Activated CD8-positive, alpha-beta memory T cell treated with anti-CD3 and anti-CD28 coated beads, Interleukin-2, amount 50 U/mL, for 1 hour (primary cell): ENCODE measurements at regions not wholly inside any gene's neighbourhood (a gene's known extent, or its start where the extent isn't known, plus 50 kb on each side); places are given as distances from the start of the nearest gene placed in this dataset.
"Not testable (repeated sequence)": the region's sequence is repeated elsewhere in the genome, so short reads cannot be mapped to it uniquely, and the experiment has no call there.

ENCODE experiments used
- DNase-seq: peaks from one replicate; pipeline ENCODE4 v3.0.0-alpha.2; 2020; ENCODE audit errors: extremely low read depth

DNA sequence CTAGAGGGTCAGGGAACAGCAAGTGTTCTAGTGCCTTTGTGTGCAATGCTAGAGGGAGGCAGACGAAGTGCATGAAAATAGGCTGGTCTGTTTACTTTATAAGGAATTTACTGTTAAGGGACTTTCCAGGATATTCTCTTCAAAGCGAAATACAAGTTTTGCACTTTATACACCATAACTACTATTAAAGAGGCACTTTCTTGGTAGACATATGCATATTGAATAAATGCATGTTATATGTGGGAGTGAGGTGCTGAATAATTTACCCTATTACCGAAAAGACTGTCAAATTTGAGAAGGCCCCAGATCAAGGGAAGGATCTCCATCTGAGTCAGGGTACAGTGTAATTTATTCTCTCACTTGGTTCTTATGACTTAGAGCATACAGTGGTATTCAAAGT, 310.5 kb downstream of the S1PR1 start:
- DNase-seq = no peak

DNA sequence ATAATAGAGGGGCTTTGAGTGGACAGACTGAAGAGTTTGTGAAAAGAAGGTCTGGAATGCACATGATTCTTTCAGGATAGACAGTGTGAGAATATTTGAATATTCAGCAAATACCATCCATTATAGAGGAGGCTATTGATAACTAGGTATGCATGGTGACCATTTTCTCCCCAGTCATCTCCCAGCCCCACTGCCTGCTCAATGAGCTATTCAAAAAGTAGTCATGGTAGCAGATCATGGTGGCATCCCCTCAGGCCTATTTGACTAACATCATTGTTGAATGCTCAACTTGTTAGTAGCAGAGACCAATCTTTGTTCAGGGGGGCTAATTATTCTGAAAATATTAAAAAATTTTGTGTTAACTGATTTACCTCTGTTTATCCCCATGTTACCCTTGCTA, 311.6 kb downstream of the S1PR1 start:
- DNase-seq = no peak

DNA sequence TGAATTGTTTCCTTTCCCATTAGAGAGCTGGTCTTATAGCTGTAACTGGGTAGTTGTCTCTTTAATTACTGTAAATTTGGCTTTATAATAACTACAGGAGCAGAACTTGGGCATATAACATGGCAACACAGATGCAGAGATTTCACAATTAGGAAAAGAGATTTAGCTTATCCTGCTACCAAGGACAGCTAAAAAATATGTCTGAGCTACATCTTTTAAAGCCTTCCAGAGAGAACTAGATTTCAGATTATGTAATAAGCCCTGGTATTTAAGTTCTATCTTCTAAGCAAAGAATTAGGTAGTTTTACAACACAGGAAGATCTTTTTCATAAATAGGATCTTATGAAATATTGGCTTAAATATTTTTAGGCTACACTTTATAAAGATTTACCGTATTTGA, 313.8 kb downstream of the S1PR1 start:
- no peak for DNase-seq

DNA sequence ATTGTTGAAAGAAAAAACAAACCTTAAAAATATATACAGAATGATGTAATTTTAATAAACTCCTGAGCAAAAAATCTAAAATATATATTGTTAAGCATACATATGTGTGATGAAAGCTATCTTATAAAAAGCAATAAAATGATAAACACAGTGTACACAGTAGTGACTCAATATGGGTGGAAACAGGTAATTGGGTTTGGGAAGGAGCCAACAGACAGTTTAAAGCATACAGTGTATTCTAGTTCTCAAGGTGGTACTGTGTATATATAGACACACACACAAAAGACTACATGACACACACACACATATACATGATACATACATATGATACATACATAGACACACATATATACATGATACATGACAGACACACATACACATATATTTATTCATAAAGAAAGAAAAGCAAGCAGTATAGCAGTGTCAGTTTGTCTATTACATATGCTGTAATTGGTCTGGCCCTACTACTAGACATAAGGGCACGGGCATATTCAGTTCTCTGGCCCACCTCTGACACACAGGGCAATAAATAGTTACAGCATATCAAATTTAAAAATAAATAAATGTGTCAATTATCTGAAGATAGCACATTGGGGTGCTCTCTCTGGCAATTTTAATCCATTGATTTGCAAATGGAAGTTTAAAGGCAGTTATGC, 330.2 kb downstream of the S1PR1 start:
- DNase-seq = no peak

DNA sequence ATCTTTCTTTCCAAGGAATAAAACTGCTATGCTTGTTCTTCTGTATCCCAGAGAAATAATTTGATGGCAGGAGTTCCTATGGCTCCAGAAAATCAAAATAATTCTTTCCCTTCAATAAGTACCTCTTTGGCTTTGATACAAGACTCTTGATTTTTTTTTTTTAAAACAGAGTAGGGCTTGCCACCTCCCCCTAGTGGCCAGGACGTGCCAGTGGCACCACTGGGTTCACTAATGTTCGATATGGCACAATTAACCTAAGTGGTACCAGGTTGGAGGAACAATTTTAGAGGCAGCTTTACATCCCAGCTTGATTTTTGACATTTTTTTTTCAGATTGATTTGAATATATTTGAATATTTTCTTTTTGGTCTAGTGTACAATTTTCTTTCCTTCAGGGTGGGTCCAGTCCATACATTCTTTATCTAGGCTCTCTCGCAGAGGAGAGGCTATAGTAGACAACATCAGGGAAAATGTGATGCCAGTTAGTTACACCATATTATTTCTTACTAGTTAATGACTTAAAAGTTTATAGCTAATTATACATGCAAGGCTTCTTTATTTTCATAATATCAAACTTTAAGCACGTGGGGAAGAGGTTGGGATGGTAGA, 330.9 kb downstream of the S1PR1 start:
- no peak for DNase-seq

DNA sequence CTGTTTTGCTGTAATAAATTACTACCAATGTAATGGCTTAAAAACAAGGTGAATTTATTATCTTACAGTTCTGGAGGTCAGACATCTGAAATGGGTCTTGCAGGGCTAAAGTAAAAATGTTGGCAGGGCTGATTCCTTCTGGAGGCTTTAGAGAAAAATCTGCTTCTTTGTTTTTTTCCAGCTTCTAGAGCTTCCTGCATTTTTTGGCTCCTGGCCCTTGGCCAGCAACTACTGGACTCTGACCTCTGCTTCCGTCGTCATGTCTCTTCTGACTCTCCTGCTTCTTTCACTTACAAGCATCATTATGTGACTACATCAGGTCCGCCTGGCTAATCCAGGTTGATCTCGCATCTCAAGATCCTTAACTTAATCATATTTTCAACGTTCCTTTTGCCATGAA, 350.9 kb downstream of the S1PR1 start:
- no peak for DNase-seq

DNA sequence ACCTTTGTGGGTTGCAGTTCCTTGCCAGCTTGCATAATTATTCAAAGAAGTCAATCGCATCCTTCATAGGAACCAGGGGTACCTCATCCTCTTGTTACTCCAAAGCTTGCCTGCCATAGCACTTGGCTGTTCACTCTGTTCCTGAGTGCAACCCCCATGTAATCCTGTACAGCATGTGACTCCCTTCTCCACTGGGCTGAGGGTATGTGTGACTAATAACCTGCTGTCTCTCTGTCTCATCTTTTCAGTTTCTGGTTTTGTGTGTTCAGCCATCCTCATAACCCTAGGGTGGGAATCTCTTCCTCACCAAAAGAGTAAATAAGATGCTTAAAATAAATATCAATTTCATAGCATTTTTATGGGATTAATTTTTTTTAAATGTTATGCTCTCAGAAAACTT, 351.9 kb downstream of the S1PR1 start:
- no peak for DNase-seq

DNA sequence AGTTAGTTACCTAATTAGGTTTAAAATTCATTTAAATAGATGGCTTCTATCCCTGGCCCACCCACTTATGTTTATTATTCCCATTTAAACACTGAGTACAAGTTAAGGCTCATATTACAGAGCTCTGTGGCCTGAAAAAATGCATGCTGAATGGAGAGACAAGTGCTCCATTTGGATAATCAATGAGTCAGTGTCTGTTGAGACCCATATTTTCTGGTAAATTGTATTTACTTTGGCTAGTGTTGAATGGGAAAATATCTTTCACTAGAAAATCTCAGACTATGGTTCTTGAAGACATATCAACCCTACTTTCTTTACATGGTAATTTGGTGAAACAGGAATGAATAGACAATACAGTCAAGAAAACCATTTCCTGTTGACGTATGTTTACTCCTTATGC, 356.0 kb downstream of the S1PR1 start:
- DNase-seq = no peak

DNA sequence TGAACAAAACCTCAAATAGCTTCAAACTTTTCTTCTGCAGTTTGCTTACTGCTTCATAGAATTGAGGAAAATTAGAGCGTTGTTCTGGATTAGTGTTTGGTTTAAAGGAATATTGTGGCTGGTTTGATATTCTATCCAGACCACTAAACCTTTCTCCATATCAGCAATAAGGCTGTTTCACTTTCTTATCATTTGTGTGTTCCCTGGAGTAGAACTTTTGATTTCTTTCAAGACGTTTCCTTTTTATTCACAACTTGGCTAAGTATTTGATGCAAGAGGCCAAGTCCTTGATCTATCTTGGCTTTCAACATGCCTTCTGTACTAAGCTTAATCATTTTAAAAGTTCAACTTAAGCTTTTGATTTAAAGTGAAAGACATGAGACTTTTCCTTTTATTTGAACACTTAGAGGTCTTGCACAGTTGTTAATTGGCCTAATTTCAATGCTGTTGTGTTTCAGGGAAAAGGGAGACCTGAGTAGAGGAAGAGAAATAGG, 359.1 kb downstream of the S1PR1 start:
- DNase-seq = no peak

DNA sequence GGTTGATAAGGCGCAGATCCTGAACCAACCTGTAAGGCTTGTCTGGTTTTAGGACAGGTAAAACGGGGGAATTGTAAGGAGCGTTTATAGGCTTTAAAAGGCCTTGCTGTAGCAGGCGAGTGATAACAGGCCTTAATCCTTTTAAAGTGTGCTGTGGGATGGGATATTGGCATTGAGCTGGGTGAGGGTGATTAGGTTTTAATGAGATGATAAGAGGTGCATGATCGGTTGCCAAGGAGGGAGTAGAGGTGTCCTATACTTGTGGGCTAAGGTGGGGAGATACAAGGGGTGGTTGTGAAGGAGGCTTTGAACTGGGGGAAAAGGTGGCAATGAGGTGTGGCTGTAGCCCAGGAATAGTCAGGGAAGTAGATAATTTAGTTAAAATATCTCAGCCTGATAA, 363.8 kb downstream of the S1PR1 start:
- not testable (repeated sequence) for DNase-seq

DNA sequence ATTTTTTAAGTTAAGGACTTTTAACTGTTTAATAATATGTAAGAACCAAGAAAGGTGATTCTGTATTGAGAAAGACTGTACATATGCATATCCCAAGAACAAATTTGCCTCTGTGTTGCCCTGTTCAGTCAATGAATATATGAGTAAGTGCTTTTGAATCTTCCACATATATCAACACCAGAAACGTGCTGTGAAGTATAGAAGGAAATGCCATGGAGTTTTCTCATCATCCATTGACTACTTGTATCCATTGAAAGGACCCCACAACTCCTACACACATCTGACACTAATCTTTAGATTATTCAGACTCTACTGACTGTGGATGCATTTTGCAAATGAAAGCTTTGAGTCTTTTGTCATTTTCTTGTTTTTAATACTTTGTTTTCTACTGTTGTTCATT, 366.9 kb downstream of the S1PR1 start:
- no peak for DNase-seq

DNA sequence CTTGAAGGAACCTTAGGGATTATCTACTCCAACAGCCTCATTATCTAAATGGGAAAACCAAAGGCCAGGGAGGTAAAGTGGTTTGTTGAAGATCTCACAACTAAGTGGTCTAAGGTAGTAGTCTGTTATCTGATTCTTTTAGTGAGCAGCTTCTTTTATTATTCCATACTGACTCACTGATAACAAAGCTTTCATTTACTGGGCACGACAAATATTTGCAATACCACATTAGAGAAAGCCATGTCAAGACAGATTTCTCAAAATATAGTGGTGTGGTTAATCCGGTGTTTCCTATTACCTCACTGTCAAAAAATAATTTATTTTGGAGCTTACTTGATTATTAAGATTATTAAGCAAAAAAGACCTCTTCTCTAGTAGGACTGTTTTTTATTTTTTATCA, 369.1 kb downstream of the S1PR1 start:
- DNase-seq = no peak

DNA sequence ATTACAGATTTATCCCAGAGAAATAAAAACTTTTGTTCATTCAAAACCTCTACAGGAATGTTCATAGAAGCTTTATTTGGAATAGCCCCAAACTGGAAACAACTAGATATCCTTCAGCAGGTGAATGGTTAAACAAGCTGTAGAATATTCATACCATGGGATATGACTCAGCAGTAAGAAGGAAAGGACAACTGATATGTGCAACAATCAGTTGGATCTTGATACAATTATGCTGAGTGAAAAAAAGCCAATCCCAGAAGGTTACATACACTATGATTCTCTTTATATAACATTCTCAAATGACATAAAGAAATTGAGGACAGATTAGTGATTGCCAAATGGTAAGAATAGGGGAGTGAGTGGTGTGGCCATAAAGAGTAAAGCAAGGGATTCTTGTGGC, 376.7 kb downstream of the S1PR1 start:
- DNase-seq = no peak

DNA sequence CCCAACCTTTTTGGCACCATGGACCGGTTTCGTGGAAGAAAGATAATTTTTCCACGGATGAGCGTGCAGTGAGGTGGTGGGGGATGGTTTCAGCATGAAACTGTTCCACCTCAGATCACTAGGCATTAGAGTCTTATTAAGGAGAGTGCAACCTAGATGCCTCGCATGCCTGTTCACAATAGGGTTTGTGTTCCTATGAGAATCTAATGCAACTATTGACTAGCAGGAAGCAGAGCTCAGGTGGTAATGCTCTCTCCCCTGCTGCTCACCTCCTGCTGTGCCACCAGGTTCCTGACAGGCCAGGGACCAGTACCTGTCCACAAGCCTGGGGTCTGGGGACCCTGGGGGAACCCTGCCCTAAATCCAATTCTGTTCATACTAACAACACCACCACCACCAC, 377.8 kb downstream of the OLFM3 start:
- no peak for DNase-seq

DNA sequence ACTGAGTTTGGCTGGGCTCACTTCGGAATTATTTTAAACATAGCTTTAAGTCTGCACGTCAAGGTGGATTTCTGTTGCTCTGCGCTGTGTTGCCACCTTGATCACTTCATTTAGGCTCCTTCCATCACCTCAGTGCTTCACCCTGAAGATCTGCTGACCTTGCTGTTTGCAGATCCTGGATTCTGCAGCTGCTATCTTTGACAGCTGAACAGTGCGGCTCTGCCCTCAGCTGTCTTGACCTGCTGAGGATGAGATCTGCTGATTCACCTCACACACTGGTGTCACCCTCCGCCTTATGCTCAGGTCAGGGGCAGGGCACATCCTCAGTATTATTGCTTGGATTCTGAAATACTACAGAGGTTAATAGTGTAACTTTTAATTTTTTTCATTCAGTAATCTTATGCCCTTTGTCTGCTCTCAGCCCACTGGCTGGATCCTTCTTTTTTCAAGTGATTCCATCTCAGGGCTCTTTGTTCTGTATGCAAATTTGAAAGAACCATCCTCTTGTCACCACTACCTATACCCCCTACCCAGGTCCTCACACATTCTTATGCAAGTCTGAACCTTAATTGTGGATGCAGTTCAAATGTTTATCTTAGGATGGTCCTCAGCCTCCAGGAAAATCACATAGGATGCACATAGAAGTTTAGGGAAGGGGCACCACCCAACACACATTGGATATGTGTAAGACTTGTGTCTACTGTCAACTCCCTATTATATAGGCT, 364.0 kb downstream of the OLFM3 start:
- no peak for DNase-seq

DNA sequence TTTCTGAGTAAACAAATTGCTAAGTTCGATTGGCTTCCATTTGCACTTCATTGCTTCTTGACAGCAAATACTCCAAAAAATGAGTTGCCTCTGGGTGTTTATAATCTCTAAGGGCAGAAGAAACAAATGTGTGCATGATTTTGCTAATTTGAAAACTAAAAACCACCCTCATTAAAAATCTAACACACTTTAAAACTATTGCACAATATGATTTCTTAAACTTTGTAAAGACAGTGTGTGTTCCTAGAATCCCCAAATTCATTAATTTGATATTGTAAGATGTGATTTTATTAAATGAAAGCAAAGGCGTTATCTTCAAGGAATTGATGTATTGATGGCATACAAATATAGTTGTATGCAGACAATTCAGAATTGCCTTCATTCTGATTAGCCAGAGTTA, 350.9 kb downstream of the OLFM3 start:
- no peak for DNase-seq

DNA sequence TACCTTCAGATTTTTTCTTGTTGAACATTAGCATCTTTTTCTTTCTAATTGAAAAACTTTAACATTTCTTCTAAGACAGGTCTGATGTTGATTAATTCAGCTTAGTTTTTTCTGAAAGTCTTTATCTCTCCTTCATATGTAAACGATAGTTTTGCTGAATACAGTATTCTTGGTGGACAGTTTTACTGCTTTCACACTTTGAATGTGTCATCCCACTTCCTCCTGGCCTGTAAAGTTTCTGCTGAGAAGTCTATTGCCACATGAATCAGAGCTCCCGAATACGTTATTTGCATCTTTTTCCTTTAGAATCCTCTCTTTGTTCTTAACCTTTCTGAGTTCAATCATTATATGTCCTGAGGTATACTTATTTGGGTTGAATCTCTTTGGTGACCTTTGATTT, 344.2 kb downstream of the OLFM3 start:
- no peak for DNase-seq

DNA sequence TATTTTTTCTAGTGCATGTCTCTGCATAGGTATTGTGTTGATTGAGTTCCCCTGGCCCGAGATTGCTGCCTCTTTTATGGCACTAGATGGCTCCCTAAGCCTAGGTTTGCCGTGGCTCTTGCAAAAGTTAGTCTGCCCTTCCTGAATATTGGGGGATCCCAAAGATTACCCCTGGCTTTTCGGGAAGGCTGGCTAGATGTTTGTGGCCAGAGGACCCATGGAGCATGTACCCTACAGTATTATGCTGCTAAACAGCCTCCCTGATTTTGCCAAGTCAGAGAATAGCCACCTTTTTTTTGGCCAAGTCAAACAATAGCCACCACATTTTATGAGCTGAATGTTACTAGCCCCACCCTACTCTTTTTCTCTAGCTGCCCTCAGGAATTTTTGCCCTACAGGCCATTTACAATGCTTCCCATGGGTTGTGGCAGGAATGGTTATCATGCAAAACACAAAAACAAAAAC, 343.2 kb downstream of the OLFM3 start:
- no peak for DNase-seq

DNA sequence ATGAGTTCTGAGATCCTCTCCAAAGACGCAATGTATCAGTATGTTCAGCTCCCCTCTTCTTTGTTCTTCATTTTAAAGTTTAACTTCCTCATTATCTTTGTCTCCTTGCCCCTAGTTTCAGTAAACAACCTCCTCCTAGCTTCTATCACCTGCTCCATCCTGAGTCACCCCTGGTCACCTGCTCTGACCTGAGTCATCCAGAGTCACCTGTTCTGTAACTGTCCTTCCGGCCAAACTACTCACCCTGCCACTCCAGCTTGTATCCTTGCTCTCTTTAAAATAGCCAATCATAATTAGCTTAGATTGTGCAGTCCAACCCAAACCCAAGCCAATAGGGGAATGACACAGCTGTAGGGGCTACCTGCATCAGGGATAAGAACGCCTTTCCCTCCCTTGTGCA, 332.0 kb downstream of the OLFM3 start:
- no peak for DNase-seq

DNA sequence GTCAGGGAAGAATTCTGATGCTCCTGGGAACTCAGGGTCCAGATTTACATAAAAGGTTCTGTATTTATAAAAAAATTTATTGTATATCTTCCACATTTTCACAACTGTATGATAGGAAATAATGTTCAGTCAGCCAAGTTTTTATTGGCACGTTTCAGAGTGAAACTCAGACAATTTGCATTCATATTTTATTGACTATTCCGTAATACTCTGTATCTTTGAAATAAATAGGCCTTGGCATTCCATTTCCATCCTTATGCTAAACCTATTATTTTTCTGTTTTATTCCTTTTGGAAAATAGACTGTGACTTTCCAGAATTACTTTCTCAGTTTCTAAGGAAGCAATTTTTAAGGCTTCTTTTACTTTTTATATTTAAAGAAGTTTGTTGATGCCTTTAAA, 329.0 kb downstream of the OLFM3 start:
- no peak for DNase-seq

DNA sequence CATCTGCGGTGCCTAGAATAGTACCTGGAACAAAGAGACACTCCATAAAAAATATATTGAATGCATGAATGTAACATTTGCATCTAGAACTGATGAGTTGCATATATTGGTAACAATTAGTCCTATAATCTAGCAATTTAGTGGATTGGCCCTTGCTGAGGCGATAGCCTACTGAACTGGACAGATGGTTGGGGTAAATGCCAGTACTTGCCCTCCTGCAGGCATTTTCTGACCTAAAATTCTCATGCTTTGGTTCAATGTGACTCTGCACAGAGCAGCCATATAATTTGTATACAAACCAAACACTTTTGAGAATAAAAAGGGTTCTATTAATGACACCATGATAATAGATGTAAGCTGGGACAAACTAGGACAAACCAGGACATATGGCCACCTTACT, 313.6 kb downstream of the OLFM3 start:
- DNase-seq = no peak

DNA sequence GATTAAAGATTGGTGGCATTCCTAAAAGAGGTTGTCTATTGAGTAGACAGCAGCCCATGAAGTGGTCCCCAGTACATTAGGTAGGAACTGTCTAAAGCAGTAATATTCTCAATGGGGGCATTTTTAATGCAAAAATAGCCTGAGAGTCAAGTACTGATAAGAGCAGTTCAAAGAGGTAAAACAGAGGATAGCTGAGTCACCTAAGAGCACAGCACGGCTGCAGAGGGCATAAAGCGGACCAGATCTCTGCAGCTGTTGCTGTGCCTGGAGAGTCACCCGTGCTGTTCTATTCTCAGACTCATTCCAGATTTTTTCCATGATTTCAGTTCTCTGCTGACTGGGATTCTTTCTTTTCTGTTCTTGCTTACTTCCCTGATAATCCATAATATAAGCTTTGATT, 313.2 kb downstream of the OLFM3 start:
- DNase-seq = no peak

DNA sequence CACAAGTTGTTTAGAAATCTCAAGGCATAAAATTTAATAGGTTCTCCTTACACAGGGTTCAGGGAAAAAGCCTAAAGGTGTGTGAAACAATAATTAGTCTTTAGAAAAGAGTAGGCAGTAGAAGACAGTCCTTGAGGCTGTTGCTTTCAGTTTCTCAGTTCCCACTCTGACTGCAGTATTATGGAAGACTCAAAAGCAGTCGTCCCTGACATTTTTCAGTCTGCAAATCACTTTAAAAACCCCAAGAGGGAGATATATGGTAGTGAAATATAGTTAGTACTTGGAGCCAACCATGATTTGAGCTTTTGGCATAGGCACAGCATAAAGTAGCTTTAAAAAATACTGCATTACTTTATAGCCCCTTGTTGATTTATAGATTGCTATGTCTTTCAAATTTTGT, 299.7 kb downstream of the OLFM3 start:
- DNase-seq = no peak
